Stomach (tissue), 4 donors: ENCODE measurements at regions not wholly inside any gene's neighbourhood (a gene's known extent, or its start where the extent isn't known, plus 50 kb on each side); places are given as distances from the start of the nearest gene placed in this dataset.

Experiments
- POLR2A ChIP-seq, 4 donors: fragments of 450-650 bp; IDR thresholded peaks; one replicate each; pipeline ENCODE4 v1.6.1; 2016; ENCODE audit warnings: antibody characterized with exemption in 4 of 4, control low read depth in 2 of 4, mild to moderate bottlenecking in 1 of 4, moderate library complexity in 1 of 4
- TF ChIP-seq, protein P1 (sequence below), 7 experiments: fragments of 450-650 bp in 4 of 7; fragments of 200-600 bp in 3 of 7; sonication (generic) in 3 of 7; IDR thresholded peaks; one replicate each; pipeline ENCODE4 v1.5.1; 2016 to 2019; ENCODE audit warnings: antibody characterized with exemption in 7 of 7, control low read depth in 2 of 7, mild to moderate bottlenecking in 1 of 7

DNA sequence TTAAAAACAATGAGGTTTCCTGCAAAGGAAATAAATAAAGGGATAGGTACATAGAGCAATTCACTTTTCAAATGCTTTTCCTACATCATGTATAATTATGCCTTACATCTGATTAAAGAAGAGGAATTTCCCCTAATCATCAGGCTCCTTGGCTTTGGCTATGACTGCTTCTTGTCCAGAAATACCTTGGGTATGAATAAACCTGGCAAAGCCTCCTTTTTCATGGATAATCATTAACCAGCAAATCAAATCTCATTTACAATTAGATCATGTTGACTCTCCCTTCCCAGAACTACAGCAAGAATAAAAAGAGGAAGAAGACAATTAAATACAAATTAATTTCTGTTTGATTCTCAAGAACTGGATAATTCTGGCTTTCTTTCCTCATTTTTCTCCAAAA lies 58.0 kb upstream of the CD2AP start:
- no peak for TF ChIP-seq POLR2A (IDR thresholded peaks at IDR 0.05)
- TF ChIP-seq, protein P1, sequence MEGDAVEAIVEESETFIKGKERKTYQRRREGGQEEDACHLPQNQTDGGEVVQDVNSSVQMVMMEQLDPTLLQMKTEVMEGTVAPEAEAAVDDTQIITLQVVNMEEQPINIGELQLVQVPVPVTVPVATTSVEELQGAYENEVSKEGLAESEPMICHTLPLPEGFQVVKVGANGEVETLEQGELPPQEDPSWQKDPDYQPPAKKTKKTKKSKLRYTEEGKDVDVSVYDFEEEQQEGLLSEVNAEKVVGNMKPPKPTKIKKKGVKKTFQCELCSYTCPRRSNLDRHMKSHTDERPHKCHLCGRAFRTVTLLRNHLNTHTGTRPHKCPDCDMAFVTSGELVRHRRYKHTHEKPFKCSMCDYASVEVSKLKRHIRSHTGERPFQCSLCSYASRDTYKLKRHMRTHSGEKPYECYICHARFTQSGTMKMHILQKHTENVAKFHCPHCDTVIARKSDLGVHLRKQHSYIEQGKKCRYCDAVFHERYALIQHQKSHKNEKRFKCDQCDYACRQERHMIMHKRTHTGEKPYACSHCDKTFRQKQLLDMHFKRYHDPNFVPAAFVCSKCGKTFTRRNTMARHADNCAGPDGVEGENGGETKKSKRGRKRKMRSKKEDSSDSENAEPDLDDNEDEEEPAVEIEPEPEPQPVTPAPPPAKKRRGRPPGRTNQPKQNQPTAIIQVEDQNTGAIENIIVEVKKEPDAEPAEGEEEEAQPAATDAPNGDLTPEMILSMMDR (IDR thresholded peaks at IDR 0.05) = no peak
